ENCODE measurements at regions not wholly inside any gene's neighbourhood (a gene's known extent, or its start where the extent isn't known, plus 50 kb on each side); places are given as distances from the start of the nearest gene placed in this dataset.

DNA sequence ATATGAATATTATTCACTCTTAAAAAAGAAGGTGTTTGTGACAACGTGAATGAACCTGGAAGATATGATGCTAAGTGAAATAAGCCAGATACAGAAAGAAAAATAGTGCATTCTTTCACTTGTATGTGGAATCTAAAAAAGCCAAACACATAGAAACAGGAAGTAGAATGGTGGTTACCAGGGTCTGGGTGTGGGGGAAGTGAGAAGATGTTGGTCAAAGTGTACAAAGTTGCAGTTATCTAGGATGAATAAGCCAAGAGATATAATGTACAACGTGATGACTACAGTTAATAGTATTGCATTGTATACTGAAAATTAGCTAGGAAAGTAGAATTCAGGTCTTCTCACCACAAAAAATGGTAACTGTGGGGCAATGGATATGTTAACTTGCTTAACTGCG is 151.1 kb upstream of the HCRTR2 start:
- Histone ChIP-seq H3K9ac (ENCODE audit: low read length) (no peak overlapping the region), H2AFZ (ENCODE audit: low read depth, low read length, poor library complexity, severe bottlenecking) (peak overlapping the region; percentile 75), H3K27ac (ENCODE audit: low read depth, low read length) (no peak overlapping the region), H3K4me2 (ENCODE audit: low read length) (no peak overlapping the region), H3K79me2 (ENCODE audit: insufficient read depth, low read length) (no peaks in the 10 kb centered on the region), H3K36me3 (ENCODE audit: control insufficient read depth in 1 of 2, insufficient read depth in 2 of 2, low read length in 2 of 2) (no peaks in the 10 kb centered on the region), H3K4me3 (replicated peaks in 1 of 2; ENCODE audit: low read depth in 1 of 2, low read length in 2 of 2) (no peak overlapping the region), H3K9me3 (ENCODE audit: control insufficient read depth in 1 of 2, insufficient read depth in 1 of 2, low read depth in 1 of 2, low read length in 2 of 2) (no peaks in the 10 kb centered on the region), H3K27me3 (ENCODE audit: insufficient read depth, low read length) (no peaks in the 10 kb centered on the region), H3K9me2 (ENCODE audit: insufficient read depth) (no peaks in the 10 kb centered on the region), H3K4me1 (ENCODE audit: control insufficient read depth in 1 of 2, insufficient read depth in 2 of 2, low read length in 2 of 2) (no peaks in the 10 kb centered on the region), H4K20me1 (ENCODE audit: insufficient read depth) (no peaks in the 10 kb centered on the region)
- DNase-seq (ENCODE audit: low read depth, low spot score) (no peak), ATAC-seq (no peak)
- no TSS peak for BruUV-seq (replicated peaks)
- intact Hi-C loops (cut with micrococcal nuclease), result no loop called here
- ChIA-PET POLR2A (no interaction called here), RAD21 (ENCODE audit: low non-redundant PET in 1 of 2, low total read pairs in 2 of 2, uncharacterized antibody in 2 of 2, unreplicated experiment in 2 of 2) (no interaction called here), CTCF (no interaction called here)
- TF ChIP-seq EZH2 (IDR thresholded peaks at IDR 0.05), result no peak
- TF ChIP-seq POLR2A (IDR thresholded peaks at IDR 0.05; ENCODE audit: borderline replicate concordance, extremely low read depth, insufficient read depth, insufficient read length), result no peak

DNA sequence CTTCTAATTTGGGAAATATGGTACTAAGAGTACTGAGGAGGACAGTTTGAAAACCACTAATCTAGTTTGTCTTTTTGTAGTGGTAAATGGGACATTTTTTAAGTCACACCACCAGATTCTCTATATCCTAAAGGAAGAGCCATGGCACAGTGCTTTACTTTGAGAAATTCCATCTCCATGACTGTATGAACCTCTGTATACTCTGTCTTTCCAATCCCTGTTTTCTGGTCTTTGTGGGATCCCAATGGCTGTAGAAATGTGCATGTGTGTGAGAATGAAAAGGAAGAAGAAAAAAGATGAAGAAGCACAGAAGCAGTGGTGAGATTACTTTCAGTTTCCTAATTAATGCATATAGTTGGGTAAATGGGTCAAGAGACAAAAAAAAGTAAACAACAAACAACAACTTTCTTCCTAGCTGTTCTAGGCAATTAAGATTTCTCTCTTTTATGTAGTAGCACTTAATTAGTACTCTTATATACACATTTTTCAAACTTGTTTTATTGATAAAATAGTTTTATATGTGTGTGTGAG is 141.2 kb upstream of the HCRTR2 start:
- Histone ChIP-seq H3K9me3 (ENCODE audit: control insufficient read depth in 1 of 2, insufficient read depth in 1 of 2, low read depth in 1 of 2, low read length in 2 of 2) (no peaks in the 10 kb centered on the region), H3K36me3 (ENCODE audit: control insufficient read depth in 1 of 2, insufficient read depth in 2 of 2, low read length in 2 of 2) (no peaks in the 10 kb centered on the region), H2AFZ (ENCODE audit: low read depth, low read length, poor library complexity, severe bottlenecking) (no peak overlapping the region), H3K27ac (ENCODE audit: low read depth, low read length) (no peak overlapping the region), H3K4me2 (ENCODE audit: low read length) (no peak overlapping the region), H3K9ac (ENCODE audit: low read length) (no peak overlapping the region), H3K9me2 (ENCODE audit: insufficient read depth) (no peaks in the 10 kb centered on the region), H3K4me3 (replicated peaks in 1 of 2; ENCODE audit: low read depth in 1 of 2, low read length in 2 of 2) (no peak overlapping the region), H3K79me2 (ENCODE audit: insufficient read depth, low read length) (no peaks in the 10 kb centered on the region), H3K4me1 (ENCODE audit: control insufficient read depth in 1 of 2, insufficient read depth in 2 of 2, low read length in 2 of 2) (no peaks in the 10 kb centered on the region), H4K20me1 (ENCODE audit: insufficient read depth) (no peaks in the 10 kb centered on the region), H3K27me3 (ENCODE audit: insufficient read depth, low read length) (no peaks in the 10 kb centered on the region)
- RAD21 ChIA-PET (ENCODE audit: low non-redundant PET in 1 of 2, low total read pairs in 2 of 2, uncharacterized antibody in 2 of 2, unreplicated experiment in 2 of 2), result no interaction called here
- CTCF ChIA-PET, result no interaction called here
- intact Hi-C loops (cut with micrococcal nuclease), result no loop called here
- POLR2A ChIA-PET, result no interaction called here
- no peak for ATAC-seq
- no peak for DNase-seq (ENCODE audit: low read depth, low spot score)
- BruUV-seq (replicated peaks), result no TSS peak
- no peak for TF ChIP-seq ZFX (IDR thresholded peaks at IDR 0.05)
- TF ChIP-seq FOSL1 (IDR thresholded peaks at IDR 0.05; ENCODE audit: low read depth), result no peak
- TF ChIP-seq TCF7L2 (IDR thresholded peaks at IDR 0.05; ENCODE audit: borderline replicate concordance, extremely low read depth, insufficient read depth, insufficient read length), result no peak
- no peak for TF ChIP-seq RAD21 (IDR thresholded peaks at IDR 0.05; ENCODE audit: low read depth)
- TF ChIP-seq CBX3 (IDR thresholded peaks at IDR 0.05; ENCODE audit: low read depth), result no peak
- TF ChIP-seq, protein P1, sequence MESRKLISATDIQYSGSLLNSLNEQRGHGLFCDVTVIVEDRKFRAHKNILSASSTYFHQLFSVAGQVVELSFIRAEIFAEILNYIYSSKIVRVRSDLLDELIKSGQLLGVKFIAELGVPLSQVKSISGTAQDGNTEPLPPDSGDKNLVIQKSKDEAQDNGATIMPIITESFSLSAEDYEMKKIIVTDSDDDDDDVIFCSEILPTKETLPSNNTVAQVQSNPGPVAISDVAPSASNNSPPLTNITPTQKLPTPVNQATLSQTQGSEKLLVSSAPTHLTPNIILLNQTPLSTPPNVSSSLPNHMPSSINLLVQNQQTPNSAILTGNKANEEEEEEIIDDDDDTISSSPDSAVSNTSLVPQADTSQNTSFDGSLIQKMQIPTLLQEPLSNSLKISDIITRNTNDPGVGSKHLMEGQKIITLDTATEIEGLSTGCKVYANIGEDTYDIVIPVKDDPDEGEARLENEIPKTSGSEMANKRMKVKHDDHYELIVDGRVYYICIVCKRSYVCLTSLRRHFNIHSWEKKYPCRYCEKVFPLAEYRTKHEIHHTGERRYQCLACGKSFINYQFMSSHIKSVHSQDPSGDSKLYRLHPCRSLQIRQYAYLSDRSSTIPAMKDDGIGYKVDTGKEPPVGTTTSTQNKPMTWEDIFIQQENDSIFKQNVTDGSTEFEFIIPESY (IDR thresholded peaks at IDR 0.05; ENCODE audit: extremely low read depth, insufficient replicate concordance, low read length), result no peak
- TF ChIP-seq, protein P2, sequence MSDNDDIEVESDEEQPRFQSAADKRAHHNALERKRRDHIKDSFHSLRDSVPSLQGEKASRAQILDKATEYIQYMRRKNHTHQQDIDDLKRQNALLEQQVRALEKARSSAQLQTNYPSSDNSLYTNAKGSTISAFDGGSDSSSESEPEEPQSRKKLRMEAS (IDR thresholded peaks at IDR 0.05), result no peak
- no peak for TF ChIP-seq POLR2AphosphoS5 (IDR thresholded peaks at IDR 0.05; ENCODE audit: low read depth, low read length)
- no peak for TF ChIP-seq YY1 (IDR thresholded peaks at IDR 0.05; ENCODE audit: extremely low read depth, insufficient replicate concordance, low read depth, low read length)
- TF ChIP-seq SIN3A (IDR thresholded peaks at IDR 0.05; ENCODE audit: low read depth), result no peak
- TF ChIP-seq, protein P3, sequence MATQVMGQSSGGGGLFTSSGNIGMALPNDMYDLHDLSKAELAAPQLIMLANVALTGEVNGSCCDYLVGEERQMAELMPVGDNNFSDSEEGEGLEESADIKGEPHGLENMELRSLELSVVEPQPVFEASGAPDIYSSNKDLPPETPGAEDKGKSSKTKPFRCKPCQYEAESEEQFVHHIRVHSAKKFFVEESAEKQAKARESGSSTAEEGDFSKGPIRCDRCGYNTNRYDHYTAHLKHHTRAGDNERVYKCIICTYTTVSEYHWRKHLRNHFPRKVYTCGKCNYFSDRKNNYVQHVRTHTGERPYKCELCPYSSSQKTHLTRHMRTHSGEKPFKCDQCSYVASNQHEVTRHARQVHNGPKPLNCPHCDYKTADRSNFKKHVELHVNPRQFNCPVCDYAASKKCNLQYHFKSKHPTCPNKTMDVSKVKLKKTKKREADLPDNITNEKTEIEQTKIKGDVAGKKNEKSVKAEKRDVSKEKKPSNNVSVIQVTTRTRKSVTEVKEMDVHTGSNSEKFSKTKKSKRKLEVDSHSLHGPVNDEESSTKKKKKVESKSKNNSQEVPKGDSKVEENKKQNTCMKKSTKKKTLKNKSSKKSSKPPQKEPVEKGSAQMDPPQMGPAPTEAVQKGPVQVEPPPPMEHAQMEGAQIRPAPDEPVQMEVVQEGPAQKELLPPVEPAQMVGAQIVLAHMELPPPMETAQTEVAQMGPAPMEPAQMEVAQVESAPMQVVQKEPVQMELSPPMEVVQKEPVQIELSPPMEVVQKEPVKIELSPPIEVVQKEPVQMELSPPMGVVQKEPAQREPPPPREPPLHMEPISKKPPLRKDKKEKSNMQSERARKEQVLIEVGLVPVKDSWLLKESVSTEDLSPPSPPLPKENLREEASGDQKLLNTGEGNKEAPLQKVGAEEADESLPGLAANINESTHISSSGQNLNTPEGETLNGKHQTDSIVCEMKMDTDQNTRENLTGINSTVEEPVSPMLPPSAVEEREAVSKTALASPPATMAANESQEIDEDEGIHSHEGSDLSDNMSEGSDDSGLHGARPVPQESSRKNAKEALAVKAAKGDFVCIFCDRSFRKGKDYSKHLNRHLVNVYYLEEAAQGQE (IDR thresholded peaks at IDR 0.05; ENCODE audit: low read depth), result no peak
- TF ChIP-seq SRF (IDR thresholded peaks at IDR 0.05; ENCODE audit: low read depth), result no peak

Data from HCT116 (cell line).